Right ventricle myocardium inferior (tissue), 1 donor: ENCODE measurements at regions not wholly inside any gene's neighbourhood (a gene's known extent, or its start where the extent isn't known, plus 50 kb on each side); places are given as distances from the start of the nearest gene placed in this dataset.
A peak's percentile ranks its signal among the peaks of the same experiment; 100 is the strongest.

Experiments
- ATAC-seq: fragments of 200-7000 bp; cut with Tn5 transposase; one replicate; pipeline ENCODE4 v1.9.1; 2020; ENCODE audit warnings: mild to moderate bottlenecking, moderate library complexity
- DNase-seq: peaks from one replicate; pipeline ENCODE4 v3.0.0; 2021; ENCODE audit errors: missing footprints
- intact Hi-C: fragments of 100-400 bp; cut with DNase I; formaldehyde crosslinking; loops from one replicate; pipeline ENCODE4 v1.11.0; 2022
- donor health status: DM: no; HTN: yes; CAD: no; lungs with severe emphysema.

DNA sequence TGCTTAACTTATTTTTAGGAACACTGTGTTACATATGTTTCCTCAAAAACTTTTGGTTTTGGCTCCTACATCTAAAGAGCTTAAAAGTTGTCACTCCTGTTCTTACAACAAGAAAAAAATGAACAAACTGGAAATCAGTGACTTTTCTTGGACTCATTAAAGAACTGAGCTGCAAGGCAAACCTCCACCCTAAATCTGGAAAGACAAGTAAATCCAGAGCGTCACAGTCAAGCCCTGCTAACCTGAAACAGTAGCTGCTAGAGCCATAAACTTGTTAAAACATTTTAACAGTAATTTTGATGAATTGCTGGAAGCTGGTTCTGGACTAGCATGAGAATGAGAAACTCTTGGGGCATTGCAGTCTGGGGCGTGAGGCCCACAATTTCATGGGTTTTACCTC is 350.5 kb upstream of the COL8A1 start:
- DNase-seq (no peak), ATAC-seq (no peak)
- intact Hi-C loops, result no loop called here

DNA sequence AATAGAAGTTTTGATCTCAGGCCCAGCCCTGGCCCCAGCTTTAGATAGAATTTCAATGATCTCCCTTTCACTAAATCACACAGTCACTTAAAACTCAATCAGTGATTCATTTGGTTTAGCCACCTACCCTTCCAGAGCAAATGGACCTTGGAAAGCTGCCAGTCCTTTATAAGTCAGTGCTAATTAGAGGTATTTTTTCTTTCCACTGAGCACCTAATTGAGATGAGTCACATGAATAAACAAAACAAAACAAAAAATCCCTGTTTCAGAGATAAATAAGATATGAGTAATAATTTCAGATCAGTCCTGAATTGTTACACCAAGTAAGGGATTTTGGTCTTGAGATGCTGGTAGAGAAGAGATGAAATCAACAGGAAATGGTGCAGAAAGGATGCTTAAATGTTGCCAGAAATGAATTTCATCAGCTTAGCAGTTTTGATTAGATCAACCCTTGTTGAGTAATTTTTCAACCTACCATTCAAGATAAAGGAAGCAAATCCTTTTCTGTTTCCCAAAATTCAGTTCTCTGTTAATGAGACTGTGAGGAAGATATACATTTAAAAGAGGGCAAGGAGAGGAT is 352.0 kb upstream of the COL8A1 start:
- ATAC-seq (peak; percentile 73), DNase-seq (no peak)
- intact Hi-C loops, result no loop called here

DNA sequence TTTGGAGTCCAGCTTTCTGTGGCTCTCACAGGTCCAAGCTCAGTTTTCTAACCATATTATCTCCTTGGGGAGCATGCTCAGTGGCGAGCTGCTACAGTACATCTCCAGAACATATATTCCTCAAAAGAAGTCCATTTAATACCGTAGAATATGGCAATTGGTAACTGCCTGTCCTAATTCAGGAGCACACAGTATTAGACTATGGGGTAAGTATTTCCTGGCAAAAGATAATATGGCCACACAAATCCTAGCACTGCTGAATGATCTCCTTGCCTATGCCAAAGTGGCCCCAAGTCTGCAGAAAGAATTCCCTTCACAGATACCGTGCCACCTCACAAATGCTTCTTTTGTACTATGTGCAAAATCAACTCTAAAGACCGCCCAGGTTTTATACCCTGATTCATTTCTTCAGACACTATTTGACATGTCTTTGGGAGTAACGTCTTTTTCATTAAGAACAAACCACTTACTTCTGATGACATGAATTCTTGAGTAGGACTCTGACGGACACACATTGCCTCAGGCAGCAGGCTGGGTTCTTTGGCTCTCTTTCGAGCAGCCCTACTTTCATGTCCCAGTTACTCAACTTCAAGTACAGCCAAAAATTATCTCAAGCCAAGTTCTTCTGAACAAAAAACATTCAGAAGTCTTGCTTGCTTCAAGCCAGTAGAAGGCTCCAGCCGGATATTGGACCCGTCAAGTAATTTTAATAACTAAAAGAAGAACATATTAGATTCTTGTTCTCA is 368.3 kb upstream of the DCBLD2 start:
- ATAC-seq, result peak; percentile 98
- no peak for DNase-seq
- intact Hi-C loops, result no loop called here

DNA sequence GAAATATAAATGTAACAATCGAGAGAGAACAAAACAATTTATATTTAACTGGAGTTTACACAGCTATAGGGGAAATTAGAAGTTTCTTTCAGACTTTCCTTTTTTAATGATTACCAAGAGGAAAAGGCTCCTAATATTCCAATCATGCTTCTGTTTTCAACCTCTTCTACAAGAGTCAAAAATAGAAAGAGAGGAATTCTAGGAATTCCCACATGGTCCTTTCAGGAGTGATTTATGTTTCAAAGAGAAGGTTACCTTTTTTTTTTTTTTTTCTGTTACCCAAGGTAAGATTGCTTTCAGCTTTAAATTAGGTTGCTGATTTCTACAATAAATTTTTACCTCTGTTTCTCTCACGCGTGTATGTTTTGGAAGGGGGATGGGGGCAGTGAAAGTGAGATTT is 355.3 kb upstream of the DCBLD2 start:
- ATAC-seq (no peak), DNase-seq (no peak)
- intact Hi-C loops, result no loop called here

DNA sequence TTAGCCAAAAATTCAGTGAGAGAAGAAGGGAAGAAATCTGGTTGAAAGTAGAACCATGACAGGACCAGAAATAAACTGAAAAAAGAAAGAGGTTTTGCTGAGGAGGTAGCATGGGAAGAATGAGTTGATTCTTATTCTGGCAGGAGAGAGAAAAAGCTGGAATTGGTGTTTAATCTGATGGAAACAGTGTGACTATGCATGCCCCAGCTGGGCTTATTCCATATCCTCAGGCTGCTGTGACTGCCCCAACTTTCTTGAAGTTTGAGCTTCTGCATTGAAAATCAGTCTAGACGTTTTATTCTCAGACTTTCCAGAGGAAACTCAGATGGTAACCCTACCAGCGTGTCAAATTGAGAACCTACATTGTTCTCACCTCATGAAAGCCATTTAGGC is 352.5 kb upstream of the DCBLD2 start:
- ATAC-seq, result no peak
- intact Hi-C loops, result no loop called here
- no peak for DNase-seq

DNA sequence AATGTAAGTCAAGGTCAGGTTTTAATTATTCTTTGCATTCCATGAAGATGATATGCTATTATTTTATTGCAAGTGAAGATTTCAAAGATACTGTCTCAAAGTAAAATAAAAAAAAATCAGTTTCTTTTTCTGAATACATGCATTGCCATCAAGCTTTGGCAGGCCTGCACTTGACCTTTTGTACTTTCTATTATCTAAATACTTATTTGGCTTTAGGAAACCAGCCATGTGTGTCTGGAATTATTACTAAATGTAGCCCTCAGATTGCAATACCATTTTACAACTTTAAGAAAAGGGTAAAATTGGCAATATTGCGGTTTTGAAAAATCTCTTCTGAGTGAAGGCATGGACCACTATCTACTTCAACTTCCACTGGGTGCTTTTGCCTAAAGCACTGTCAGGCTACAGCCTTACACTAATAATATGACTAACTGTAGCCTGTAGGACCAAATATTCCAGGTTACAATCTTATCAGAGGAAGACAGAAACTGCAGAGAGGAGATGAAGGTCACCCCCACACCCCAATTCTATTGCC is 349.4 kb upstream of the DCBLD2 start:
- DNase-seq, result no peak
- intact Hi-C loops, result no loop called here

DNA sequence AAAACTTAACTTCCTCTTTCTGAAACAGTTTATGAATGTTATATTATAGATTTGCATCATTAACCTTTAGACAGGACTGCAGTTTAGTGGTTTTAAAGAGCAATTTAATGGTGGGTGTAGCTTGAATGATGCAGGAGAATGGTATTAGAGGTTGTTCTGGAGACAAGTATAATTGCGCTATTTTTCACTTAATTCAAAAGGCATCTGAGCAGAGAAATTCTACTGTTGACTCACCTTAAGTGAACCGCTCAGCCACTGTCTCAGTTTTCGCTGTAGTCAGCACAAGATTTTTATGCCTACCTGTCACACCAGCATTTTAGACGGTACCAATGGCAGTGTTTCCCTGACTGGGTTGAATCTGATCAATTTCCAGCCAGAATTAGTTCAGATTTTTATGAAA is 348.8 kb upstream of the DCBLD2 start:
- no peak for DNase-seq
- ATAC-seq, result no peak
- intact Hi-C loops, result no loop called here

More for the DNA sequence above, 349.4 kb upstream of the DCBLD2 start:
- ATAC-seq, result peak; percentile 59

DNA sequence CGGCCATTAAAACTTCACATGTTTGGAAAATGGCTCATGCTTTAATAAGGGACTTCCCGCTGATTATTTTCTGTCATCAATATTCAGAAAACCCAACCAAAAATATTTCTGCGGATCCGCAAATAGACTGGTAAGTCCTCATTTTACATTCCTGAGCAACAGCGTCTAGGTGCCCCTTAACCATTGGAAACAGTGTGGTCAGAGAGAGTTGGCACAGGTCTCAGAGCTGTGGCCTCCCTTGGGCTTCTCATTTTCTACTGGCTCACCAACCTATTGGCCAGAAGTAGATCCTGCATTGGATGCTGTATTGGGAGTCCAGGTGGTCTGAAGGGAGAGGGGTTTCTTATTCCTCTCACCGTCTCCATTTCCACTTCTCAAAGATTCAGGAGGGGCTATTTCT is 348.1 kb upstream of the DCBLD2 start:
- ATAC-seq (no peak), DNase-seq (no peak)
- intact Hi-C loops, result no loop called here

DNA sequence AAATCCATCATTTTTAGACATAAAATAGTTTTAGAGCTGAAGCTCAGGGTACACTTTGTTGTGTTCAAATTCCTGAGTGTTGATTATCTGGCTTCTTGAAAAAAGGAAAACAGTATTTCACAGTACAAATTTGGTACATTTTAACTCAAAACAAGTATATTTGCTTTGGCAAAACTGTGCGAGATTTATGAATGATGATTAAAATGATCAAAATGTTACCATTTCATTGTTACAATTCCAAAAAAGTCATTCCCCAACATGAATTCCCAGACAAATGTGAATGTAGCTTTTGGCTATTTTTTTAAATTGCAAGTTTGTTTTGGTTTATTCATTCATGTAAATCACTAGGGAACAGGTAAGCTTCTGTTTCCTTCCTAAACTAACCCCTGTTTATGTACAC is 347.4 kb upstream of the DCBLD2 start:
- intact Hi-C loops, result no loop called here
- DNase-seq, result no peak
- ATAC-seq, result no peak

DNA sequence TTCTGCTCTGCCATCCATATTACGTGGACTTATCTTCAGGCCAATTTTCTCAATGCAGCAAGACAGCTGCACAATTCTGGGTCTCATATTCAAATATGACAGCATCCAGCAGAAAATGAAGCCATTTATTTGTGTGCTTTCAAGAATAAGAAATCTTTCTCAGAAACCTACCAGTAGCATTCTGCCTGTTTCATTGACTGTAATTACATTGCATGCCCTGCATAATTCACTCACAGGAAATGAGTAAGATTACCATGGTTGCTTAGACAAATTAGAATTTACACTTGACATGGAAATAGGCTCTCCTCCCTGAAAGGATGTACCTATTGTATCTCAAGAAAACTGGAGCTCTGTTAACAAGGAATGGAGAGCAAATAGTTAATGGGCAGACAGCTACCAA is 346.6 kb upstream of the DCBLD2 start:
- no peak for ATAC-seq
- intact Hi-C loops, result no loop called here

DNA sequence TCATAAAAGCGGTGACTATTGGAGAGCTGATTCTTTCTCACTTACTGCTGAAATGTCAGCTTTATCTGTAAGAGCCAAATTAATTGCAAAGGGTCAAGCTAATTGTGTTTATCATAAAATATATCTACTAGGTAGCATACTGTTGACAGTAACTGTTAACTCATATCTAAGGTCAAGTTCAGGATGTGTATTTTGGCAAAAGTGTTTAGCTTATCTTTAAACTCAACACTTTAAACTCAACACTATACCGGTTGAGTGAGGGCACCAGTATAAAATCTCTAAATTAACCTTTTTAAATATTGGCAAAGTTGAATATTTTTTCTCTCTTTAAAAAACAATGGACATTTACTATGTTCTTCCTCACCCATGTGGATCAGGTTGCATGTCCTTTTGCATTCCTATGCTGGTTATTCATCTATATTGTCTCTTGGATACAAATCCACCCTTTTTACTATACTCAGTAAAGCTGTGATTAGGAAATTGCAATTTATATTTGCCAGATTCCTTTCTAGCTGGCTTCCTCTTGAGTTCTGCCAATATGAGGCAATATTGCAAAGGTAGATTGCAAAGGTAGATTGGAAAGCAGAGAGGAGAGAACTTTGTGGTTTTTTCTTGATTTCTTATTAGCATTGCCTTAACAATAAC is 344.6 kb upstream of the DCBLD2 start:
- ATAC-seq, result no peak
- intact Hi-C loops, result no loop called here
- DNase-seq, result no peak

More for the DNA sequence above, 346.6 kb upstream of the DCBLD2 start:
- DNase-seq, result no peak

DNA sequence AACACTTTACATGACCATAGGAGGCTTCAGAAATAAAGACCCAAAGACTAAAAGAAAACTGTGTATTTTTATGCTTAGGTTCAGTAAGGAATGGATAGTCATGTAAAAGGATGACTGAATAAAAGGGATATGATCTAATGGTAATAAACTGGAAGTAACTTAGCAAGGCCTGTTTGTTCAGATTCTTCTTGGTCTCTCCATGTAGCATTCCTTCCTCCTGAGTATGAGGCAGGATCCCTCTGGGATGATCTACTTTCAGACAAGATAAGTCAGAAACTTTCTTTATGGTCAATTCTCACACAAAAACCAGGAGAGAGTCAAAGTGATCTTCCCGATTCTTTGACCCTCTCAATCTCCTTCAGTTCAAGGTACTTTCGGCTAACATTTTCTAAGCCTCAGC is 340.8 kb upstream of the DCBLD2 start:
- intact Hi-C loops, result no loop called here
- DNase-seq (no peak), ATAC-seq (no peak)

DNA sequence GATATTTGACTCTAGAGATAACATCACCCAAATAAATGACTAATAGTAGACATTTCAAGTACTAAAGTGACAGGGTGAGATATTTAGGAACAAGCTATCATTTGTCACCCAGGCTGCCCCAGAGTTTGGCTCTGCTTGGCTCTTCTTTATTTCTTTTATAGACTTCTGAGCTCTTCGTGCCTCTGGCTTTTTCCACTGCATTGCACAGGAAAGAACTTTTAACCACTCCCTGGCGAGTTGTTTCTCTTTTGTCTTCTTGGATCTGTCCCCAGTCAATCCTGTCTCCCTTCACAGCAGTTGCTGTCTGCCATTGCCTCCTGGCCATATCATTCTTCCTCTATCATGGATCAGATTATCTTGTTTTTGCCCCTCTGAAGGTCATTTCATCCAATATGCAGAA is 339.2 kb upstream of the DCBLD2 start:
- DNase-seq, result no peak
- no peak for ATAC-seq
- intact Hi-C loops, result no loop called here

DNA sequence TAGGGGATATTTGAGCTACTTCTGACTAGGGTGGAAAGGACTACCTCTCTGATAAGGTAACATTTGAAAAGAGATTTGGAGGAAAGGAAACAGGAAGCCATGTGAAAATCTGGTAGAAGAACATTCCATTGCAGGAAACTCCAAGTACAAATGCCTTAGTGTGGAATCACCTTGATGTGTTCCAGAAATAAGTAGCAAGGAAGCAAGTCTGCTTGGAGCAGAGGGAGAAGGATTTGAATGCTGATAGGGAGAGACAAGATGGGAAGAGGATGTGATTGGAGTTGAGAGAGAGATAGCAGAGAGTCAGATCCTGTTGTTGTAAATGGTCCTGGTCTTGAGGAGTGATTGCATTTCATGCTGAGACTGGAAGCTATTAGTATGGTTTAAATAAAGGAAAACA is 335.1 kb upstream of the DCBLD2 start:
- DNase-seq, result no peak
- no peak for ATAC-seq
- intact Hi-C loops, result no loop called here

DNA sequence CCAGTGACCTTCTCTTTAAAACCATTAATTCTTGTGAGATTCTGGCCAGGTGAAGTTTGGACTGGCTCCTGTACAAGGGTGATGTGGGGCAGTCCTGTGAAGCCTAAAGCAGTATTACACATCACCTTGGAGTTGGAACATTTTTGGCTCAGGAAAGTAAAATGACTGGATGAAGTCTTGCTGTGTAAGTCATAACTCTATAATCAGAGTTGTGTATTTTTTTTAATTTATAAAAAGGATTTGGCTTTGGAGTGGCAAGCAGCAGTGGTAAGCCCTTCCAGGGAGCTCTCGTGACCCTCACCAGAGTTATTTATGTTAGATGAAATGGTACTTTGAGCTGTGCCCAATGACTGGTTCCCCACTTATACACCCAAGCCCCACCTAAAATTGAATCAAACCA is 331.2 kb upstream of the DCBLD2 start:
- intact Hi-C loops, result no loop called here
- DNase-seq (no peak), ATAC-seq (no peak)

DNA sequence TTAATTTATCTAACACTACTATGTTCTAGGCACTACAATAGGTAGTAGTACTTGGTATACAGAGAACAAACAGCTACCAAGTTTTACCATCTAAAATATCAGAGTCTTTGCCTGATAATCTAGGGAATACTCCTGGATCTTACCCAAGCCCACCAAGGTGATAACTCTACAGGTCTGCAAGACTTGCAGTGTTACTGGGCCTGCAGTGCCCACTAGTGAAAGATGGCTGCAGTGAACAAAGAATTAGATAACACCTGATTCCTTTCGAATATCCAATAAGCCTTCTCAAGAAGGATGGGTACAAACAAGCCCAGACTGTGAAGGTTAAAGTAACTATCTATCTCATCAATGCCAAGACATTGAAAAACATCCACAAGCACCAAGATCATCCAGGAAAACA is 317.0 kb upstream of the DCBLD2 start:
- intact Hi-C loops, result no loop called here
- ATAC-seq (no peak), DNase-seq (no peak)

DNA sequence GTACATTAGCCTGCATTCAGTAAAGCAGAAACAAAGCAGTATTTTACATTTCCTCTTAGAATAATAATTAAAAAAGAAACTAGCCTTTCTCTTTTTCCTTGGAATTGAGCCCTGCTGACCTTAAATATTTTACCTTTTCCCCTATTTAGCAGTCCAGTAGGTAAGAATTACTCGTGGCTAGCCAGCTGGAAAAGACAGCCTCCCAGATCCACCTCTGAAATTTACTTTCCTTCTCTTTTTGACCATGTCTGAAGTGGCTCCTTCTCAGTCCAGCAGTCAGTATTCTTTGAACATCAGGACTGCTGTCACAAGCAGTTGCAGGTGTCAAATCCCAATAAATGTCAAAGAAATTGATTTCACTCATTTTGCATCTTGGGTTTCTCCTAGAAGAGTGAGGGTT is 311.5 kb upstream of the DCBLD2 start:
- ATAC-seq (no peak), DNase-seq (no peak)
- intact Hi-C loops, result no loop called here

DNA sequence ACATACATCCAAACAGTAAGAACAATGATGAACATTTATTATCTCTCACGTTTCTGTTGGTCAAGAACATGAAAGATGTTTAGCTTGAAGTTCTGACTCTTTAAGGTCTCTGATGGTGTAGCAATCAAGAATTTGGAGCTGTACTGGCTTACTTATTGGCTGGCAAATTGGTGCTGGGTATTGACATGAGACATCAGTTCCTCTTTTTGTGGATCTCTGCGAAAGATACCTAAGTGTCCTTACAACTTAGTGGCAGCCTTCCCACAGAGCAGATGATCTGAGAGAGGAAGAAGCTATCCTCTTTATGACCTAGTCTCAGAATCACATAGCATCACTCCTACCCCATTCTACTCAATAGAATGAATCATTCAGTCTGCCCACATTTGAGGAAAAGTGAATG is 309.8 kb upstream of the DCBLD2 start:
- DNase-seq (no peak), ATAC-seq (no peak)
- intact Hi-C loops, result no loop called here

DNA sequence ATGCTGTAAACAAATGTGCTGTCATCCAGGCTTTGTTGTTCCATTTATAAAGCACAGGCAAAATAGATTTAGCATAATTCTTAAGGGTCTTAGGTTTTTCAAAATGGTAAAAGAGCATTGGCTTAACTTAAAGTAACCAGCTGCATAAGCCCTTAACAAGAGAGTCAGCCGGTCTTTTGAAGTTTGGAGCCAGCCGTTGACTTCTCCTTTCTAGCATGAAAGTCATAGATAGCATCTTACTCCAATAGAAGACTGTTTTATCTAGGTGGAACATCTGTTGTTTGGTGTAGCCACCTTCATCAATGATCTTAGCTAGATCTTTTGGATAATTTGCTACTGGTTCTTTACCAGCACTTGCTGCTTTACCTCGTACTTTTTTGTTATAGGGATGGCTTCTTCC is 297.5 kb upstream of the DCBLD2 start:
- ATAC-seq (no peak), DNase-seq (no peak)
- intact Hi-C loops, result no loop called here

DNA sequence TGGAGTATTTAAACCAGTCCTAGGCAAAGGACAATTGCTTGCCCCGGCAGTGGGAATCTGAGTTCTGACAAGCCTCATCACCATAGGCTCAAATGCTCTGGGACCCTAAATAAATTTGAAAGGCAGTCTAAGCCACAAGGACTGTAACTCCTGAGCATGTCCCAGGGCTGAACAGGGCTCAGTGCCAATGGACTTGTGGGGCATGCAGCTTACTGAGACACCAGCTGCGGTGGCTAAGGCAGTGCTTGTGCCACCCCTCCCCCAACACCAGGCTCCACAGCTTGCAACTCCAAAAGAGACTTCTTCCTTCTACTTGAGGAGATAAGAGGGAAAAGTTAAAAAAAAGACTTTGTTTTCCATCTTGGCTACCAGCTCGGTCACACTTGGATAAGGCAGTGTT is 289.7 kb upstream of the DCBLD2 start:
- ATAC-seq, result no peak
- intact Hi-C loops, result no loop called here
- no peak for DNase-seq
